RPMI8226 (cell line): ENCODE measurements at regions not wholly inside any gene's neighbourhood (a gene's known extent, or its start where the extent isn't known, plus 50 kb on each side); places are given as distances from the start of the nearest gene placed in this dataset.
A peak's percentile ranks its signal among the peaks of the same experiment; 100 is the strongest.

ENCODE experiments used
- DNase-seq: peaks from one replicate; pipeline ENCODE4 v3.0.0-alpha.2; 2015

DNA sequence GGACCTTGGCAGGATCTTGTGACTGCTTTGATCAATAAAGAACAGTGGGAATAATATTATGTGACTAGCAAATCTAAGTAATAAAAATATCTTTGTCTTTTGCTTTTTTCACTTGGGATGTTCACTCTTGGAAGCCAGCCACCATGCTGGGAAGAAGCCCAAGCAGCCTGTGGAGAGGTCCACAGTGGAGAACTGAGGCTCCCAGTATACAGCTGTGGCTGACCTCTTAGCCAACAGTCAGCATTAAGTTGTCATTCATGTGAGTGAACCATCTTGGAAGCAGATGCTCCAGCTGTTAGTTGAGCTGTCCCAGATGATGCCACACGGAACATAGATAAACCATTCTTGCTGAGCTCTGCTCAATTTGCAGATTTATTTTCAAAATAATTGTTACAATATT, 160.0 kb downstream of the OSR1 start:
- DNase-seq, result no peak

DNA sequence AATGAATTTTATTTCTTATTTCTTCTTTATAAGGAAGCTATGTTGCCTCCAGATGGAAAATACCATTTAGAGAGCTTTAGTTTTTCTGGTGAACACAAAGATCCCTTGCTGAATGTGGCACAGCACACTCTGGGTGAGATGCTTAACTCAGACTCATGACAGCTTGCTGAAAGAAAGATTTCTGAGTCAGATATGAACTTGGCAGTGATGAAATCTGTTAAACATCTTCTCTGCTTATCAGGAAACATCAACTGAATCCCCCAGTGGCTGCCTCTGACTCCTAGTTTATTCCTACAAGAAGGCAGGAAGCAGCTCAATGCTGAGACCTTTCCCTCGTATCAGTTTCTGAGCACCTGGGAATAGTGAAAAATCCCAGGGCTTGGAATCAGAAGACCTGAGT, 162.8 kb downstream of the OSR1 start:
- DNase-seq, result no peak

DNA sequence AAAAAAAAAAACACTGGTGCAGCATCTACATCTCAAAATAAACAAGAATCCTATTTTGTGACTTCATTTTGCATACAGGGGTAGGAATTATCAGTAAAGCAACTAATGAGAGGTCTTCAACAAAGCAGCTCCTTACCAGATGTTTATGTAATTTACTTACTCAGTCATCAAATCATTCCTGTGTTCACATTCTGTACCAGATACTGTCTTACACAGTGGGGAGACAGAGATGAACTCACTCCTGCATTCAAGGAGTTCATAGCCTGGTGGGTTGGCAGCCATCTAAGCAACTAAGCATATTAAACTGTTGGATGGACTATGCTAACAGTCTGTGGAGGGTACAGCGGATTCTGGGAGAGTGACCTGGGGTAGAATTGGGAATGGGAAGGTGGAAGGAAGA, 169.0 kb downstream of the OSR1 start:
- DNase-seq, result no peak

DNA sequence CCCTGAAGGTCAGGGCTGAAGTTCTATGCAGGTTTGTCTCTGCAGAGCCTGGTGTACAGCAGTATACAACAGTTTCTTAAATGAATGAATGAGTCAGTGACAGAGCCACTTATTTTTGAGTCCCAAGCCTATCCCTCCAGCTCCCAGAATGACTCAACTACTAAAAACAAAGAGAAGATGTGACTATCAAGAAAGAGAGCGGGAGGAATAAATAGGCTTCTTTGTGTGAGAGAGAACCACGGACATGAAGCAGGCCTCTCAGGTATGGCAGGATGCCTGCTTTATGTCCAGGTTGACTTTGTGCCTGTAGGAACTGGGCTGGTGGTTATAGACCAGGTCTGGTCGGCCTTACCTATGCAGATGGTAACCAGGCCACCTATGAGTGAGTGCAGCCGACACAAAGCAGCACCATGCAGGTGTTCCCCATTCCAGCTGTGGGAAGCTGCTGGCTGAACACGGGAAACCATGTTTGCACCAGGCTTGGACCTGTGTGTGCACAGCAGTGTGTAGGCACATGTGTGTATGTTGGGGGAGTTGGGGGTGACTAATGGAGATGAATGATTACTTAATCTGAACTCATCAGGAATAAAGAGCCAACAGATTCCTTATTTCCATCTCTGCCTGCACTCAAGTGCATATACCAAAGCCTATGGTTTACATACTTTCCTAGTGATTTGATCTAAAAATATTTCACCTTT, 171.0 kb downstream of the OSR1 start:
- DNase-seq, result no peak

DNA sequence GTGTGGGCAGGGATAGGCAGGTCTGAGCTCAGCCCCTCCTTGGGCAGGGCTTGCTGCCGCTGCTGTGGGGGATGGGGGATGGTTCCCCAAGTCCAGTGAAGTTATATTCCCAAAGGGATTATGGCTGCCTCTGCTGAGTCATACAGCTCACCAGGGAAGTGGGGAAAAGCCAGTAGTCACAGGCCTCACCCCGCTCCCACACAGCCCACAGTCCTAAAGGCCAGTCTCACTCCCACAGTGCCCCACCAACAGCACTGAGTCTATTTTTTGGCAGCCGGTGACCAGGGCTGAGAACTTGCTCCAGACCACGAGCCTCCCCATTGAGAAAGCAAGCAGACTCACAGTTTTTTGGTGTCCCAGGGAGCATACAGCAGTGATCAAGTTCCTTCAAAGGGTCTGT, 173.3 kb downstream of the OSR1 start:
- no peak for DNase-seq

DNA sequence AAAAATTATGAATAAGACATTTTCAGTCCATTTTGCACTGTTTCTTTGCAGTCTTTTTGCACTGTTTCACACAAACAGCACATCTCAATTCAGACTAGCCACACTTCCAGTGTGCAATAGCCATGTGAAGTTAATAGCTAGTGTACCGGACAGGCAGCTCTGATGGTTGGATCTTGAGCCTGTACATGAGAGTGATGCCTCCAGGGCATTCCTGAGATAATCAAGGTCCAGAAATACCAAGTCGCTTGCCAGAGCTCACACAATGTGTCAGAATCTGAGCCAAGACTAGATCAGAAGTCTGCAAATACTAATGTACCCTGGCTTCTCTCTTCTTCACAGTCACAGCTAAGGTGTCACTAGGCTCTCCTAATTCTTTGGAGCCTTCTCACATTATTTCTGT, 180.2 kb downstream of the OSR1 start:
- no peak for DNase-seq

DNA sequence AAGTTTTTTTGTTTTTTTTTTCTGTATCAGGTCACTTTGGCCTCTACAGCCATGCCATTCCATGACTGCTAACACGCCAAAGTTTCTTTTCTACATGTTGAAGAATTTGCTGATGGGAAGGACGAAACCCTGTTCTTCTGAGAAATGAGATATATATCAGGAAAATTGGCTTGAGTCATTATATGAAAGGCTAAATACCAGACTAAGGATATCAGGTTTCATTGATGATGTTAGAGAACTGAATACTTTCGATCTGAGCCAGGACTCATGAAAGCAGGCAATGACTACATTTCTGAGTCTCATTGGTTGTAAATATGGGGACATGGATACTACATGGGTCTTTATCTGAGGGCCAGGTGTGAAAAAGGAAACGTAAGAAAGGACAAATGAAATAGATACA, 181.4 kb downstream of the OSR1 start:
- no peak for DNase-seq

DNA sequence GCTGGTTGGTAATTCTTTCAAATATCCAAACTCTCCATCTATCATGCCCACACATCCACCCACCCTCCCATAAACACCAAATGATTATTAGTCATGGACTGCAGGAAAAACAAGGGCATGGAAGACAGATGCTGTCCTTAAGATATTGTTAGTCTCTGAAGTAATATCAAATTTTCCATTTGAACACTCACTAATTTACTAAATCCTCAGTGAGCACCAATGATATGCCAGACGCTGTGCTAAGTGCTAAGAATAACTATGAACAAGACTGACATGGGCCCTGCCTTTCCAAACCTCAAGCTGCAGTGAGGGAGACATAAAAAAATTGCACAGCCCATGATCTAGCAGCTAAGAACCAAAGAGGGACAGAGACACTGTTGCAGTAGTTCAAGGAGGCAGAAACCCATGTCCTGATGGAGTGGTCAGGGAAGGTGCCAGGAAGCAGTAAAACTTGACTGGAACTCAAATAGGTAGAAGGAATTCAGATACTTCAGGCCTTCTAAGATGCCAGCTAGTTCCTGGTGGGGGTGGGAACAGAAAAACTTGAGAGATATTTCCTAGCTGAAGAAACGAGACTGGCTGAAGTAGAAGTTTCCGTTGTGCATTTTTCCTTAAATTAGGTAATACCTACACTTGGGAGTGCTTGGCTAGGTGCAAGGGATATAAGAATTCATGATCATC, 182.1 kb downstream of the OSR1 start:
- DNase-seq, result no peak

DNA sequence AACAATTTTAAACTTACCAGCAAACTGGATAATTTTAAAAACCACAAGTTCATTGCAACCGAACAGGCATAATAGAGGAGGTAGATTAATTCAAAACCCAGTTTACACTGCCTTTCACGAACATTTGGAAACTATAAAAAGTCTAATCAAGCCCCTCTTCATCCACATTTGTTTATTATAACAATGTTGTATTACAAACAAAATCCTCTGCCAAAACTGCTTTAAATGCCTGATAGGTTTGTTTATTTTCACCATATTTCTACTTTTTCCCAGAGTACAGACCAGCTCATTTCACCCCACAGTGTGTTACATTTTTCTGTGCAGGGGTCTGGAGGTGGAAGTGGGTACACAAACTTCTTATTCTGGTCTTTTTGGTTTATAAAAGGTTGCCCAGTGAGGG, 184.2 kb downstream of the OSR1 start:
- no peak for DNase-seq

DNA sequence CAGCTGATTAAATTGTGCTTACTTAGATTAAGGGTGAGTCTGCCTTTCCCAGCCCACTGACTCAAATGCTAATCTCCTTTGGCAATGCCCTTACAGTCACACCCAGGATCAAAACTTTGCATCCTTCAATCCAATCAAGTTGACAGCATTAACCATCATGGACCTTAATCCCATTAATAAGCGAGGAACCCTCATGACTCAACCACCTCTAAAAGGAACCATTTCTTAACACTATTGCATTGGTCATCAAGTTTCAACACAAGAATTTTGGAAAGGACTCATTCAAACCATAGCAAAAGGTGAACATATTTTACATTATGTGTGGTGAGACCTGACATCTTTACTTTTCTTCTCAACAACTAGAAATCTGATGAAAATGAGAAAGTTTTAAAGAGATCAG, 187.0 kb downstream of the OSR1 start:
- no peak for DNase-seq

DNA sequence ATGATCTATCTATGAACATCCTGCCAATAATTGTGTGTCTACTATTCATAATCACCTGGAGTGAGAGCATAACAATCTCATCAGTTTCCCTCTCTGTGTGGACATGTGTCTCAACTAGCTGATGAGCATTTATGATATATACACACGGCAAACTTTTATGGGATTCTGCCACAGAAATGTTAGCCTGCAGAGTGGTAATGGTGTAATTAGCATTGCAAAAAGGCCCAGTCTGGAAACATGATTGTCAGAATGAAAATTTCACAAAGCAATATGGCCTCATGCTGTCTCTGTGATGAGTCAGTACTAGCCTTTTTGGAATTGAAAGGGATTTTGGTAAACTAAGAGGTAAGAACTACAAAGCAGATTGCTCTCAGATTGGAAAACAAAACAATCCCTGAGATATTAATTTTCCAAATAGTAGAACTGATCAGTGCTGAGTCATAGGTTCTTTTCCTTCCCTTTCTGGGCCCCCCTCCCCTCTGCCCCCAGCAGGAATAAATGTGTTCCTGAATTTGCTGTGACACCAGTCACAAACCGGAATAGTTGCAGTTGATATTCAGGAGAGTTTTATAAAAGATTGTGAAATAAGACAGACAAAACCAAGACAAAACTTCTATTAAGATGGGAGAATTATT, 189.2 kb downstream of the OSR1 start:
- no peak for DNase-seq

DNA sequence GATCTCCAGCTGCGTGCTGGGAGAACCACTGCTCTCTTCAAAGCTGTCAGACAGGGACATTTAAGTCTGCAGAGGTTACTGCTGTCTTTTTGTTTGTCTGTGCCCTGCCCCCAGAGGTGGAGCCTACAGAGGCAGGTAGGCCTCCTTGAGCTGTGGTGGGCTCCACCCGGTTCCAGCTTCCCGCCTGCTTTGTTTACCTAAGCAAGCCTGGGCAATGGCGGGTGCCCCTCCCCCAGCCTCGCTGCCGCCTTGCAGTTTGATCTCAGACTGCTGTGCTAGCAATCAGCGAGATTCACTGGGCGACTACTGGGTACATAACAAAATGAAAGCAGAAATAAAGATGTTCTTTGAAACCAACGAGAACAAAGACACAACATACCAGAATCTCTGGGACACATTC, 194.3 kb downstream of the OSR1 start:
- peak; percentile 19 for DNase-seq

DNA sequence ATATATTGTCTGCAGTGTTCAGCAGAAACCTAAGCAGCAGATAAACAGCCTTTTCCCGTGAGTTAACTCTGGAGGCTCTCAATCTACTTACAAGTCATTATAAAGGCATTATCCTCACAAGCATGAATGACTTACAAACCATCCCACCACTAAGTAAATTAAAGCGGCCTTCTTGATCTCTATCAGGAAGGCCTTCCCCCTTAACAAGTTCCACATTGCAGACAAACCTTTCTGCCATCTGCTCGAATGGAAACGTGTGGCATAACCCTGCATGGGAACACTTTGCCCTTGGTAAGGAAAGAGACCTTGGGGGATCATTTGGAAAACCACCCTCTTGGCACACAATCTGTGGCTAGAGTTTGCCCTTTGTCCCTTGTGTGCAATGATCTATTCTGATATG, 199.5 kb downstream of the OSR1 start:
- DNase-seq, result no peak

DNA sequence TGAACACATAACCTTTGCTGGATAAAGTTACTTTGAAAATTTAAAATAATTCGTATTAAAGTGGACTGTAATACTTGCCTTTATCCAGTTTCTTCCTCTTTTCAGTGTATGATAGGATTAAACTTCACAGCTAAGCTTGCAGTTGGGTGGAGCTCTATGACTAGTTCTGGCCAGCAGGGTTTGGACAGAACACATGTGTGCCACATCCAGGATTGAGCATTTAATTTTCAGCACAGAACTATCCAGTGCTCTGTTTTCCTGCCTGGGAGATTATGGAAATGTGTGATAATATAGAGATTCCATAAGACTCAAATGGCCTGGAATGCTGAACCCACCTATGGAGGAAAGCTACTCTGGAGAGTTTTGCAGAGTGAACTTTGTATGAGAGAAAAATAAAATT, 200.2 kb downstream of the OSR1 start:
- no peak for DNase-seq

DNA sequence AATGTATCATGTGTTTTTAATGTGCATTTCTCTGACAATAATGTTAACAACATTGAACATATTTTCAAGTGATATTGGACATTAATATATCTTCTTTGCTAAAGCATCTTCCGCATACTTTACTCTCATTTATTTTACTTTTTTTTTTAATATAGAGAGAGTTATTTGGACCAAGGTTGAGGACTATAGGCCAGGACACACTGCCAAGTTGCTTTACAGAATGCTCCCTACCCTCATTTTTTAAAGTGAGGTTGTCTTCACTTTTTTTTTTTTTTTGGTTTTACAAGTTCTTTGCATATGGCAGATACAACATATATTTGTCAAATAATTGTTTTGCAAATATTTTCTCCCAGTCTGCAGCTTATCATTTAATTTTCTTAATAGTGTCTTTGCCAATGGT, 201.8 kb downstream of the OSR1 start:
- no peak for DNase-seq

DNA sequence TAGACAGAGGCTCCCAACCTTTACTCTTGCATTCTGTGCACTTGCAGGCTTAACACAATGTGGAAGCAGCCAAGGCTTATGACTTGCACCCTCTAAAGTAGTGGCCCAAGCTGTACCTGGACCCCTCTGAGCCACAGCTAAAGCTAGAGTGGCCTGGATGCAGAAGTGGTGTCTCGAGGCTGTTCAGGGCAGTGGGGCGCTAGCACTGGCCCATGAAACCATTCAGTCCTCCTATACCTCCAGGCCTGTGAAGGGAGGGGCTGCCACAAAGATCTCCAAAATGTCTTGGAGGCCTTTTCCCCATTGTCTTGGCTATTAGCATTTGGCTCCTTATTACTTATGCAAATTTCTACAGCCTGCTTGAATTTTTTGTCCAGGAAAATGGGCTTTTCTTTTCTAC, 207.7 kb downstream of the OSR1 start:
- no peak for DNase-seq

DNA sequence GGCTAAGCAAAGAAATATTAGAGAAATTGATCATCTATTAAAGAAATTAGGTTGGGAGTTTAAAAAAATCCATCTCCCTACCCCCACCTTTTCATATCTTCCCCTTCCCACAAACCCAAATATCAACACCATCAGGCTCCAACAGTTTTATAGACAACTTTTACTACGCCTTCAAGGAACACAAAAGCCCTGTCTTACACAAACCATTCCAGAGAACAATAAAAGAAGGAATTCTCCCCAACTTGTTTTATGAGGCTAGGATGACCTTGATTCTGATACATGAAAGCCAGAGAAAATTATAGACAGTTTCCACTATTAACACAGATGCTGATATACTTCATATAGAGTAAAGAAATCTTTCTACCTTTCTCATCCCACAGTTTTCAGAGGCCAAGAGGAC, 211.6 kb downstream of the OSR1 start:
- no peak for DNase-seq

DNA sequence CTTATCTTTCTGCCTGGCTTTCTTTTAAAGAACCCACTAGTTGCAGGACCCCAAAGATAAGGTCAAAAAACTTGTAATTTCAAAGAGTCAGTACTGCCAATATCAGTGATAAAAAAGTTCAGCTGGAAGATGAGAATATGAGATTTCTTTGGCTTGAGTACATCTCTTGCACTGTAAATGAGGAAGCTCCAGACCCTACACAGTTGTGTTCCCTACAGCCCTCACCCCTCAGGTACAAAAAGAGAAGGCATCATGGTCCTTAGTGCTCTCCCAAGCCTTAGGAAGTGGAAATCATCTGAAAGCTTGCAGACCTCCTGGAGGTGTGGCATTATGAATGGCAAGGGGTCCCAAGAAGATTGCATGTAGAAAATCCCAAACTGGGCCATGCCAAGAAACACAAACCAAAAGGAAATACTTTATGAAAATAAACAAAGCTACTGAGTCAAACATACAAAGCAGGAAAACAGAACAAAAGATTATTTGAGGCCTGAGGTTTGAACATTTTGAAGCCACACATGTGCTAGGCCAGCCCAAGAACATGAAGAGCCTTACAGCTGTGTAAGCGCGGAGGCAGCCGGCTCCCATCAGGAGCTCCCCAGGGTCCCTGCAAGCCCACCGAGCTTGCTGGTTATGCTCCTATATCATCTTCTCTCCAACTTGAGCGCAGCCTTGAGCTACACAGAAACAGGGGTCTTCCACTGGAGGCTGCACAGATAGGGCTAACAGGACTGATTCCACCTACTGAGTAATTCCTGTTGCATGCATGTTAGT, 217.0 kb downstream of the OSR1 start:
- DNase-seq, result no peak

DNA sequence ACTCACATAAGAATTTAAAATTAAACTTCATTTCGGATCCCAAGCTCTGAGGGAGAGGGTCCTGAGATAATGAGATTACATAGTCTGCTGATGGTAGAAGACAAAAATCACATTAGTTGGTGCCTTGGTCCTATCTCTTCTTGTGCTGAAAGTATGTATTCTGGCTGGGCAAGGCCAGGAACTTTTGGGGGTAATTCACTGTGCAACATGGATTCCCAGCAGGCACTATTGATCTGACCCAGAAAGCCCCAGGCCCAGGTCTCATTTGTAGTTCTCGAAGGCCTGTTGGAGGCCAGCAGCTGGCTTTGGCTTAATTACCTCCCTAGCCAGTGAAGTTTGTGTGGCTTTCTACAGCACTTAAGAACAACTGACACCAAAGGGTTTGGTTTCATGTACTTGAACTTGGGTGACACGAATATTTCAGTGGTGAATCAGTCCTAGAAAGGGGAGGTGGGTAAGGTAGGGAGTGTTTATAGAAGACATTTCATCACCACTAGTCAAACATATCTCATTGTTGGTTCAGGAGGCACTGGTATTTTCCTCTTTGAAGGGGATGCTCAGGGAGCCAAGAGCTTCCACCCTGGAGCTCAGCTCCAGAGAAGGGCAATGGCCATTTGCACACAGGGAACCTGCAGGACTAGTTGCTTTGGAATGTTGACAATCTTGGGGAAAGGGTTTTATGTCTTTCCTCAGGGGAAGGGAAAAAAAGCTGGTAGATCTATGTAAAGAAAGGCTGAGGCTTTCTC, 217.8 kb downstream of the OSR1 start:
- DNase-seq, result no peak

DNA sequence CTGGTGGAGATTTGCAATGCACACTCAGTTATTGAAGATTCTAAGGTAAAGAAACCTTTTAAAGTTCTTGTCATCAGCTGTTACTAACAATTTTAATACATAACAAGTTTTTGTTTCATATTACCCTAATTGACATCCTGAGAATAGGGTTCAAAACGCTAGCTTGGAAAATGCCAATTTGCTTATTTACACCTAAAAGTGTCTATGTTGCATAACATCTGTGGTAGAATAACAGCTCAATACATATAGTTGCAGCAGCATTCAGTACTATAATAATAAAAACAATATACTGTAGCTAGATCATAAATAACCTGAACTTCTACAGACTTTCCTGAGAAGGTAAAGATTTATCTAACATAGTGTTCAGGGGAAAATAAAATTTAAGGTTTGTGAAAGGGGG, 219.0 kb downstream of the OSR1 start:
- no peak for DNase-seq

DNA sequence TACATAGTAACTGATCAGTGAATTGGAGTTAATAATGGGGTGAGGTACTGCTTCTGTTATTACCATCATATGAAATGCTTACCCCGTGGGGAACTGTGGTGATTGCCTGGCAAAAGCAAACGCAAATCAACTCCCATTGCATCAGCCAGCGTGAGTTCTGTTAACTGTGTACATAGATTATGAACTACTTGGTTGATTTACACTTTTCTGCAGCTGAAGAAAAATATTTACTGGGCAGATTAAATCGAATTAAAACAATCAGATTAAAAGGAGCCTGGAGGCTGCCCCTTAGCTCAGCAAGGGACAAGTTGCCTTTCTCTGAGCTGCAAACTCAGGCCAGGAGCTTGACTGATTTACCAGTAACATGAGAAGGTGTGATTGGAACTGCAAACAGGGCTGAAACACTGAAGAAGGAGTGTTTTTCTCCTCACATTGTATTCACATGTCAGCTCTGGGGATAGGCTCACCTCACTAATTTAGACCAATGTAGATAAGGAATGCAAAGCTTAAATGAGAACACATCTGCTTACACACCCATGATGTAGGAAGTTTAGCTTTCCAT, 220.1 kb downstream of the OSR1 start:
- no peak for DNase-seq

DNA sequence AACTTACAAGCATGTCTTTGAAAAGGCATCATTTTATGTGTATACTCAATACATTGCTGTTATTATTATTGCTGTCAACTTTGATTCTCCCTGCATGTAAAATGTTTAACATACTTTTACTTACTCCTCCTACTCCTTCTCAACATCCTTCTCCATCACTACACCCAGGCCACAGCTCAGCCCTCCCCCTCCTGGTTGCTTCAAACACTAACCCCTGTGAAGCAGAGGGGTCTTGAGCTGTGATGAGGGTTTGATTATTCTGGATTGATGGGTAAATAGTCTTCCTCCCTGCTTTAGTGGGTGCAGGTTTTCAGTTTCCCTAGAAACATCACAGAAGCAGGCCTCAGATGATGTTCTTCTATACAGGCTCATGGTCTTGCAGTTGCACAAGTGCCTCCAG, 221.0 kb downstream of the OSR1 start:
- no peak for DNase-seq

DNA sequence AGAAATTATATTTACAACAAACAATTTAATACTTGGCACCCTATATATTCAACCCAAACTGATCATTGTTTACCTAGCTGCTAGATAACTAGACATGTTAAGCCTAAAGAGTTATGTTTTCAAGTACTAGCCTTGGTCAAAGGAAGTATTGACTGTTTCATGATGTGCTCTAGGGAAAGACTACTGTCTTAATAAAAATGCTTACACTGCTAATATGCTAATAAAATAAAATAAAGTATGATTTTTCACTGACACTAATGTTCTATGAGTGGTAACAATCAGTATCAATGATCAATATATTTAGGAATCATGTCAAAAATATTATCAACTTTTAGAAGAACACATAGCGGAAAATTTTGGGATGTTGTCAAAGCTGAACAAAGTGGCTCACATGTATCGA, 225.5 kb downstream of the OSR1 start:
- no peak for DNase-seq
